ENCODE measurements at regions not wholly inside any gene's neighbourhood (a gene's known extent, or its start where the extent isn't known, plus 50 kb on each side); places are given as distances from the start of the nearest gene placed in this dataset.
"Not testable (repeated sequence)": the region's sequence is repeated elsewhere in the genome, so short reads cannot be mapped to it uniquely, and the experiment has no call there.

- no peak for DNase-seq (ENCODE audit: low spot score)
- in situ Hi-C loops (cut with HindIII; ENCODE audit: low sequenced_read_pairs): no loop called here
These were observed 90.8 kb upstream of the TNFSF4 start for GRCh38 chr1:173297798-173298391.

GRCh38 chr1:173300061-173301044, 93.2 kb upstream of the TNFSF4 start:
- in situ Hi-C loops (cut with HindIII; ENCODE audit: low sequenced_read_pairs): no loop called here
- DNase-seq (ENCODE audit: low spot score): no peak

GRCh38 chr1:173301507-173301906, 94.4 kb upstream of the TNFSF4 start:
- DNase-seq (ENCODE audit: low spot score): no peak
- in situ Hi-C loops (cut with HindIII; ENCODE audit: low sequenced_read_pairs): no loop called here

- in situ Hi-C loops (cut with HindIII; ENCODE audit: low sequenced_read_pairs): no loop called here
- no peak for DNase-seq (ENCODE audit: low spot score)
These were observed 95.2 kb upstream of the TNFSF4 start for GRCh38 chr1:173302366-173302765.

GRCh38 chr1:173302890-173303829, 96.0 kb upstream of the TNFSF4 start:
- in situ Hi-C loops (cut with HindIII; ENCODE audit: low sequenced_read_pairs): no loop called here
- DNase-seq (ENCODE audit: low spot score): no peak

- no peak for DNase-seq (ENCODE audit: low spot score)
- in situ Hi-C loops (cut with HindIII; ENCODE audit: low sequenced_read_pairs): no loop called here
These were observed 96.9 kb upstream of the TNFSF4 start for GRCh38 chr1:173303984-173304383.

- DNase-seq (ENCODE audit: low spot score): no peak
- in situ Hi-C loops (cut with HindIII; ENCODE audit: low sequenced_read_pairs): no loop called here
These were observed 97.5 kb upstream of the TNFSF4 start for GRCh38 chr1:173304529-173305227.

GRCh38 chr1:173307845-173308244, 100.7 kb upstream of the TNFSF4 start:
- no peak for DNase-seq (ENCODE audit: low spot score)
- in situ Hi-C loops (cut with HindIII; ENCODE audit: low sequenced_read_pairs): no loop called here

- in situ Hi-C loops (cut with HindIII; ENCODE audit: low sequenced_read_pairs): no loop called here
- DNase-seq (ENCODE audit: low spot score): no peak
These were observed 107.5 kb upstream of the TNFSF4 start for GRCh38 chr1:173314656-173315055.

GRCh38 chr1:173315296-173315695, 108.2 kb upstream of the TNFSF4 start:
- in situ Hi-C loops (cut with HindIII; ENCODE audit: low sequenced_read_pairs): no loop called here
- DNase-seq (ENCODE audit: low spot score): no peak

GRCh38 chr1:173318788-173319187, 111.7 kb upstream of the TNFSF4 start:
- in situ Hi-C loops (cut with HindIII; ENCODE audit: low sequenced_read_pairs): no loop called here
- DNase-seq (ENCODE audit: low spot score): no peak

- DNase-seq (ENCODE audit: low spot score); in situ Hi-C loops (cut with HindIII; ENCODE audit: low sequenced_read_pairs): not testable (repeated sequence)
These were observed 117.2 kb upstream of the TNFSF4 start for GRCh38 chr1:173324352-173324751.

GRCh38 chr1:173327987-173328386, 120.9 kb upstream of the TNFSF4 start:
- in situ Hi-C loops (cut with HindIII; ENCODE audit: low sequenced_read_pairs); DNase-seq (ENCODE audit: low spot score): not testable (repeated sequence)

- in situ Hi-C loops (cut with HindIII; ENCODE audit: low sequenced_read_pairs): no loop called here
- no peak for DNase-seq (ENCODE audit: low spot score)
These were observed 121.8 kb upstream of the TNFSF4 start for GRCh38 chr1:173328961-173329360.

GRCh38 chr1:173329726-173330125, 122.6 kb upstream of the TNFSF4 start:
- in situ Hi-C loops (cut with HindIII; ENCODE audit: low sequenced_read_pairs): no loop called here
- DNase-seq (ENCODE audit: low spot score): no peak

- DNase-seq (ENCODE audit: low spot score): no peak
- in situ Hi-C loops (cut with HindIII; ENCODE audit: low sequenced_read_pairs): no loop called here
These were observed 123.2 kb upstream of the TNFSF4 start for GRCh38 chr1:173330149-173330951.

GRCh38 chr1:173330952-173331548, 123.9 kb upstream of the TNFSF4 start:
- DNase-seq (ENCODE audit: low spot score); in situ Hi-C loops (cut with HindIII; ENCODE audit: low sequenced_read_pairs): not testable (repeated sequence)

GRCh38 chr1:173332026-173332425, 124.9 kb upstream of the TNFSF4 start:
- no peak for DNase-seq (ENCODE audit: low spot score)
- in situ Hi-C loops (cut with HindIII; ENCODE audit: low sequenced_read_pairs): no loop called here
